NCI-H460 (cell line): ENCODE measurements at regions not wholly inside any gene's neighbourhood (a gene's known extent, or its start where the extent isn't known, plus 50 kb on each side); places are given as distances from the start of the nearest gene placed in this dataset.

Experiments
- DNase-seq: peaks from one replicate; pipeline ENCODE4 v3.0.0-alpha.2; 2016; ENCODE audit warnings: low read depth; ENCODE audit errors: extremely low read depth

DNA sequence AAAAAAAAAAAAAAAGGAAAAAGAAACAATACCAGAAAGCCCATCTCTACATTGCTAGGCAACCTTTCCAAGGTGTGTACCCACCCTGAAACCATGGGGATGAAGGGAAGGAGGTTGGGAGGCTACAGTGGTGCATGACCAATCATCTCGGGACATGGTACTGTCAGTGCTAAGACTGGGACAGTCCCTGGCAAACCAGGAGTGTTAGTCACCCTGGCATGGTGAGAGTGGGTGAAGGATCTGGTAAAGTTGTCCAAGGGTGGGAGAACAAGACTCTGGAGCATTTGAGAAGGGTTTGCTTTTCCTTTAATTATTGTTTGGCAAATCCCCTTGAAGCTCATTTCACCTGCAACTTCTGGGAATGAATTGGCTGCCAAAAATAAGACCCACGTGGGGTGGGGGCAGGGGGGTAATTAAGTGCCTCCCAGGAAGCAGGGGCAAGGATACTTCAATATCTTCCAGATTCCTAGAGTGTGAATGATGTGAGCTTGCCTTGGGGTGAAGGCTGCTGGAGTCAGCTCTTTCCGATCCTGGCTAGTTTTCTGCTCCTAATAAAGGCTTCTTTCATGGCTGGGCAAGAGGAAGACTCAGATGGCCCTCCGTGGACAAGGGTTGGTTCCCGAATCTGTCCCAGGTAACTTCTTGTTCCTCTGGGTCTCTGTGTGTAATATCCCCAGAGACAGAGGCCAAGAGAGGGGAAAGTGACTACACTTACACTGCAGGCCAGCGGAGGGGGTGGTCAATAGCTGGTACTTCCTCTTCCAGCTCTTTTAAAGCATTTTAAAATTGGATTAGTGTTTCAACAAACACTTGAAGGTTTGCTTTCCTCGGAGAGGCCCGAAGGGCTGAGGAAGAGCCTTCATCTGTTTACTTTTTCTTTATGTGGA, 61.6 kb upstream of the SPRY4 start:
- DNase-seq: no peak

DNA sequence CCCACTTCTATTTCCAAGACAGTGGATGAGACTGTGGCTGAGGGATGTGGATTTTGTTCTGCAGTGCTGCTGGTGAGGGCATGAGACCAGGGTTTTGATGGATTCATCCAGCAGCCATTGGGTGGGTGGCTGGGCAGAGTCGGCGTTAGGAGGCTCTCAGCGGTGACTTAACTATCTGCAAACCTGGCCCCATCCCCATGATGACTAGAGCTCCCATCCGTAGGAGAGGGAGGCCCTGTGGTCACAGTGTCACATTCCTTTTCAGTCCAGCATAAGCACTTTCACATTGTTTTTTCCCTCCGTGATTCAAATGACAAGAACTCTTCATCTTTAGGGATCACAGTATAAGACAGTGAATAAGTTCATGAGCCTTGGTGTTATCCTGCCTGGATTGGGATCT, 60.4 kb upstream of the SPRY4 start:
- no peak for DNase-seq

DNA sequence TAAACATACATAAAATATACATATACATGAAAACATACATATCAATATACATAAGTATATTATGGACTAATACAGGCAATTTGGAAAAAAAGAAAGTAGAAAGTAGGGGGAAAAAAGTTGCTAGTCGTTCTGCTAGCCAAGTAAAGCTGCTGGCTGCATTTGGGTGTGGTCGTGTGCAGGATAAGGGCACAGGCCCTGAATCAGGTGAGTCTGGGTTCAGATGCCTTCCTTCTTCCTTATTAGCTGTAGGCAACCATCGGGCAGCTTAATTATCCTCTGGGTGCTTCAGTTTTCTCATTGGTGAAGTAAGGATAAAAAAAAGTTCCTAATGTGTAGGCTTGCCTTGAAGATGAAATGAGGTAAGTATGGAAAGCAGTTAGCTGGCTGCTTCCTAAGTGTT, 59.2 kb upstream of the SPRY4 start:
- no peak for DNase-seq

DNA sequence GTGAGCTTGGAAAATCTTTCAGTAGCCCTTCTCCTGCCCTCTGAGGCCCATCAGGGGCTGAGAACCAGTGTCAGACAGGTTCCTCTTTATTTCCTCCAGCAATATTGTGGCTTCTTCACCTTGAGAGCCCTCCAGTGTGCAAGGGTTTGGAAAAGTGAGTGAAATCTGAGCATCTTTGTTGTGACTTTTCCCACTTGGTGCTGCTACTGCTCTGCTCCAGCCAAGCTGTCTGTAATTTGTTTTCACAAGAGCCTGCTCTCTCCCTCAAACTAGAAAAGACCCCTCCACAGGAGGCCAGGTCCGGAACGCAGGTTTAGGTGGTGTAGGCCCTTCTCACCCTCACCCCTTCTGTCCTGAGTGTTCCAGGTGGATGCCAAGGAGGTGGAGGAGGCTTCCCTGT, 57.4 kb upstream of the SPRY4 start:
- no peak for DNase-seq

DNA sequence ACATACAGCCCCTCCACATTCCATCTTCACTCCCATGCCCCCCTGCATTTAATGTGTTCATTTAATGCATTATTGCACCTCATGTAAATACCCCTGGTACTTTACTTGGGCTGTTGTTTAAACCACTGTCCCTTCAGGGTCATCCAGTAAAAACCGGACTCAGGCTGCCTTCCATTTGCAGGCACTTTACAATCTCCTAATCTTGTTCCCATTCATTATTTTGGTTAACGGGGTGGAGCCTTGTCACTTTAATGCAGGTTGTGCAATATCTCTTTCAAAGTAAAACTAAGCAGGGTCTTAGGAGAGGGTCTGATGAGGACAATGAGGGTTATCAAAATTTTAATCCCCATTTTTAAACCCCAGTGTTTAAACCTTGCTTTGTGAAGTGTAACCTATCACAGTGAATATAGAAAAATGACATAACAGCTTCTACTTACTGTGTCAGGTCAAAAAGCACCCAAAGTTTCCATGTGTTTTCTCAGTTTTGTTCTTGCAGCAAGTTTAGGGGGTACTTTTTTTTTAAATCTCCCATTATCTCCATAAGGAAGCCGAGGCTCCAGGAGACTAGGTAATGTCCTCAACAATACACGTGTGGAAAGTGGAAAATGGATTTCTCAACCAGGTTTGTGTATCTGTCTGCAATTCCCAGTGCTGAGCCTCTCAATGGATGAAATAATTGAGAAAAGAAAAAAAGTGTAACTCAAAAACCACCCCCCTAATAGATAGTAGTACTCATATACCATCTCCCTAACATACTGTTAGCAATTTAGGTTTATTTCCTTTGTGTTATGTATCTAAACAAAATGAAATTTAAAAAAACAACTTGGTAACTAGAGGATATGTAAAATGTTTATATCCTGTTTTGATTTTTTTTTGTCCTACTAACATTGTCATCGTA, 54.2 kb upstream of the SPRY4 start:
- DNase-seq: no peak

DNA sequence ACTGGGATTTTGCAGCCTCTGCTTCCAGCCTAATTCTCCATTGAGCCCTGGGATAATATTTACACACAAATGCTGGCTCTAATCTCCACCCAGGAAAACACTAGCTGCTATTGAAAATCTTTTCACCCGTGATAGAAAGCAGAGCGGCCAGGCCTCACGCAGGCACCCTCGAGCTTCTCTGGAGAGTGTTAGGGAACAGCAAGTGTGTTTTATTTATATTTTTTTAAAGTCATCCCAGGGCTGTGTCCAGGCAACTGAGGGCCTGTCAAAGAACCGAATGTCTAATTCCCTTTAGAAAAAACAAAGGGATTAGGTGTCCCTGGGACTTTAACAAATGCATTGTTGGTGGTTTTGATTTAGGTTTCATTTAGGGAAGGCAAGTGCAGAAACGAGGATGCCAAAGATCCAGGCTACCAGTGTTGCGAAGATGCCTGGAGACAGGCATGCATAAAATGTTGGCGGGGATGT, 51.2 kb upstream of the SPRY4 start:
- no peak for DNase-seq
